Mesendoderm (in vitro differentiated cells): ENCODE measurements at regions not wholly inside any gene's neighbourhood (a gene's known extent, or its start where the extent isn't known, plus 50 kb on each side); places are given as distances from the start of the nearest gene placed in this dataset.
A peak's percentile ranks its signal among the peaks of the same experiment; 100 is the strongest.

Experiments used
- DNase-seq: peaks from one replicate; pipeline ENCODE4 v3.0.0; 2013
- H2AK5ac ChIP-seq: 2 replicates; pipeline ENCODE4 v1.6.1; 2013; ENCODE audit warnings: low read length, inconsistent platforms
- H2BK120ac ChIP-seq: 2 replicates; pipeline ENCODE4 v1.6.1; 2013; ENCODE audit warnings: low read depth, mild to moderate bottlenecking, low read length, moderate library complexity, mixed read lengths
- H2BK15ac ChIP-seq: replicated peaks from 2 replicates; pipeline ENCODE4 v1.6.1; 2013; ENCODE audit warnings: low read depth, mild to moderate bottlenecking, moderate library complexity
- H2BK5ac ChIP-seq: 2 replicates; pipeline ENCODE4 v1.6.1; 2013; ENCODE audit warnings: low read length, inconsistent platforms
- H3K18ac ChIP-seq: 2 replicates; pipeline ENCODE4 v1.6.1; 2013; ENCODE audit warnings: mild to moderate bottlenecking, low read length, mixed read lengths
- H3K23ac ChIP-seq: one replicate; pipeline ENCODE4 v1.6.1; 2013; ENCODE audit warnings: low read length
- H3K27ac ChIP-seq: 2 replicates; pipeline ENCODE4 v1.5.1; 2013; ENCODE audit warnings: low read depth, mild to moderate bottlenecking, inconsistent platforms, low read length, moderate library complexity
- H3K27me3 ChIP-seq: 2 replicates; pipeline ENCODE4 v1.6.1; 2013; ENCODE audit warnings: low read length, control low read depth, mild to moderate bottlenecking, inconsistent platforms; ENCODE audit not compliant: insufficient read depth, poor library complexity
- H3K36me3 ChIP-seq: 2 replicates; pipeline ENCODE4 v1.6.1; 2013; ENCODE audit warnings: low read length, inconsistent platforms; ENCODE audit not compliant: control insufficient read depth, insufficient read depth
- H3K4ac ChIP-seq: one replicate; pipeline ENCODE4 v1.6.1; 2013; ENCODE audit warnings: low read depth, mild to moderate bottlenecking, low read length, moderate library complexity
- H3K4me1 ChIP-seq: 2 replicates; pipeline ENCODE4 v1.6.1; 2013; ENCODE audit warnings: low read depth, low read length, inconsistent platforms; ENCODE audit not compliant: control insufficient read depth
- H3K4me2 ChIP-seq: 2 replicates; pipeline ENCODE4 v1.6.1; 2013; ENCODE audit warnings: low read length
- H3K4me3 ChIP-seq: 2 replicates; pipeline ENCODE4 v1.5.1; 2013; ENCODE audit warnings: mild to moderate bottlenecking, low read length
- H3K56ac ChIP-seq: one replicate; pipeline ENCODE4 v1.6.1; 2013; ENCODE audit warnings: low read length
- H3K79me1 ChIP-seq: 2 replicates; pipeline ENCODE4 v1.6.1; 2013; ENCODE audit warnings: low read length, inconsistent platforms
- H3K79me2 ChIP-seq: 2 replicates; pipeline ENCODE4 v1.6.1; 2013; ENCODE audit warnings: mild to moderate bottlenecking, low read length; ENCODE audit not compliant: control insufficient read depth, insufficient read depth
- H3K9ac ChIP-seq: 2 replicates; pipeline ENCODE4 v1.6.1; 2013; ENCODE audit warnings: low read length, inconsistent platforms
- H4K5ac ChIP-seq: one replicate; pipeline ENCODE4 v1.6.1; 2013; ENCODE audit warnings: low read length
- H4K8ac ChIP-seq: one replicate; pipeline ENCODE4 v1.6.1; 2013; ENCODE audit warnings: low read depth, mild to moderate bottlenecking, control low read depth, low read length, moderate library complexity
- WGBS: extraction: QIAGEN DNeasy Blood & Tissue Kit; methylation state at CpG from one replicate; pipeline ENCODE4 v1.1.7; 2013; ENCODE audit warnings: low lambda C conversion rate, missing lambda C conversion rate; ENCODE audit not compliant: insufficient coverage; ENCODE audit errors: extremely low coverage; 5-methylcytosine and 5-hydroxymethylcytosine counted together

- Histone ChIP-seq H3K56ac (no peak overlapping the region), H3K79me2 (no peaks in the 10 kb centered on the region), H3K79me1 (no peaks in the 10 kb centered on the region), H4K5ac (no peak overlapping the region), H3K4me2 (no peak overlapping the region), H3K23ac (no peak overlapping the region), H3K27me3 (no peaks in the 10 kb centered on the region), H3K27ac (no peak overlapping the region), H3K36me3 (no peaks in the 10 kb centered on the region), H3K4me1 (no peaks in the 10 kb centered on the region), H3K18ac (no peak overlapping the region), H2BK120ac (no peak overlapping the region), H2AK5ac (no peak overlapping the region), H2BK15ac (no peak overlapping the region), H3K4ac (no peak overlapping the region), H4K8ac (no peak overlapping the region), H3K4me3 (no peak overlapping the region), H3K9ac (no peak overlapping the region), H2BK5ac (no peak overlapping the region)
- peak; percentile 76 for DNase-seq
- WGBS = no CpG with 5 or more reads among the region's 4 CpGs
Measured at GRCh38 chrX:102863735-102864134, 73.3 kb upstream of the RAB40AL start.

- Histone ChIP-seq H3K18ac (no peak overlapping the region), H3K9ac (no peak overlapping the region), H3K4ac (no peak overlapping the region), H2BK5ac (no peak overlapping the region), H2AK5ac (no peak overlapping the region), H3K27ac (no peak overlapping the region), H3K79me2 (no peaks in the 10 kb centered on the region), H4K8ac (no peak overlapping the region), H3K79me1 (no peaks in the 10 kb centered on the region), H4K5ac (no peak overlapping the region), H2BK120ac (no peak overlapping the region), H2BK15ac (no peak overlapping the region), H3K4me2 (no peak overlapping the region), H3K4me3 (no peak overlapping the region), H3K36me3 (no peaks in the 10 kb centered on the region), H3K56ac (no peak overlapping the region), H3K4me1 (no peaks in the 10 kb centered on the region), H3K23ac (no peak overlapping the region), H3K27me3 (no peaks in the 10 kb centered on the region)
- no CpG with 5 or more reads among the region's 2 CpGs for WGBS
- no peak for DNase-seq
Measured at GRCh38 chrX:102866981-102867656, 70.0 kb upstream of the RAB40AL start.

- H3K4ac ChIP-seq = no peak overlapping the region
- no peak overlapping the region for H3K56ac ChIP-seq
- H4K5ac ChIP-seq = no peak overlapping the region
- no peak overlapping the region for H4K8ac ChIP-seq
- no peak overlapping the region for H3K4me3 ChIP-seq
- H3K36me3 ChIP-seq = no peaks in the 10 kb centered on the region
- no peak overlapping the region for H2BK120ac ChIP-seq
- H3K27ac ChIP-seq = no peak overlapping the region
- no peaks in the 10 kb centered on the region for H3K27me3 ChIP-seq
- no peaks in the 10 kb centered on the region for H3K4me1 ChIP-seq
- no peak for DNase-seq
- no CpG with 5 or more reads among the region's 7 CpGs for WGBS
- no peak overlapping the region for H3K9ac ChIP-seq
- no peak overlapping the region for H2AK5ac ChIP-seq
- no peak overlapping the region for H3K23ac ChIP-seq
- H3K18ac ChIP-seq = no peak overlapping the region
- H3K79me1 ChIP-seq = no peaks in the 10 kb centered on the region
- no peak overlapping the region for H2BK15ac ChIP-seq
- H3K79me2 ChIP-seq = no peaks in the 10 kb centered on the region
- H2BK5ac ChIP-seq = no peak overlapping the region
- no peak overlapping the region for H3K4me2 ChIP-seq
Measured at GRCh38 chrX:102883491-102883890, 53.6 kb upstream of the RAB40AL start.
